ENCODE measurements at regions not wholly inside any gene's neighbourhood (a gene's known extent, or its start where the extent isn't known, plus 50 kb on each side); places are given as distances from the start of the nearest gene placed in this dataset.

GRCh38 chr7:131010029-131010716, 276.2 kb upstream of the KLF14 start:
- no peak for TF ChIP-seq CTCF (IDR thresholded peaks at IDR 0.05)

DNA sequence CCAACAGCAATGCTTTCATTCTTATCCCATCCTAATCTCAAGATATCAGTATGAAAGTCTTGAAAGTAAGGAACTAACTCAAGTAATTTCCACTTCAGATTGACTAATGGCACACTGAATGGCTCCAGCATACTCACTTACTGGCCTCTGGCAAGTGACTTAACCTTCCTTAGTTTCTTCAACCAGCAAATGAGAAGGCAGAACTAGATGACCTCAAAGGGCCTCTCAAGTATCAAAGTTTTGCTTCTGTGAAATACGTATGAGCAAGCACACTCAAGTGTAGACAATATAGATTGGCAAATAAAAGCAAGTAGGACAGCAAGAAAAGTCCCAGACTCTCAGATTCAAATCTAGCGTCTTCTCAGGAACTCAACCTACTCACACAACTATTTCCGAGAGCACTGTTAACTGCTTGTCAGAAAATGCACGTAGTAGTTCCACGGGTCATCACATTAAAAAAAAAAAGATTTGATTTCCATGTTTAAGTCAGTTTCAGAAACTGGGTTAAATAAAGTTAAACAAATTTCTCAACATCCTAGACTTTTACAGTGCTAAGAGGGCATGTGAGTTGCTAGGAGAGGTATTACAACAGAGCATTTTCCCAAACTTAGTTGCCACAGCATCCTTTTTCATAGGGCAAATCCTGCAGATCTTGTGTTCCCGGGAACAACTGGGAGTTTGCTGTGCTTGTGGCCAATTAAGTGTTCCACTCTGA, 276.9 kb upstream of the KLF14 start:
- TF ChIP-seq CTCF (IDR thresholded peaks at IDR 0.05) = no peak

DNA sequence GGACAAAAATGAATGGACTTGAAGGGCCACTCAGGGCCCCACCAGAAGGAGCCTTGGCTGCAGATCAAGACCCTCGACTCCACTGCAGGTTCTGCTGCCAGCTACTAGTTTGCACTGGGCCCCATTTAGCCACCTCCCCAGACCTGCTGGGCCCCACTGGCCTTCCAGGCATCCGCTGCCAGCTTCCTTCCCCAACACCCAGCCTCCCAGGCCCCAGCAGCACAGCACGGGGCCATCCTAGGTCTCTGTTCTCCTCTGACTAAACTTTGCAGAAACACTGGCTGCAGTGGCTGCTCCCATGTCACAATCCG, 277.4 kb upstream of the KLF14 start:
- TF ChIP-seq CTCF (IDR thresholded peaks at IDR 0.05) = no peak

- TF ChIP-seq CTCF (IDR thresholded peaks at IDR 0.05) = no peak
These were observed 278.0 kb upstream of the KLF14 start for GRCh38 chr7:131011976-131012375.

DNA sequence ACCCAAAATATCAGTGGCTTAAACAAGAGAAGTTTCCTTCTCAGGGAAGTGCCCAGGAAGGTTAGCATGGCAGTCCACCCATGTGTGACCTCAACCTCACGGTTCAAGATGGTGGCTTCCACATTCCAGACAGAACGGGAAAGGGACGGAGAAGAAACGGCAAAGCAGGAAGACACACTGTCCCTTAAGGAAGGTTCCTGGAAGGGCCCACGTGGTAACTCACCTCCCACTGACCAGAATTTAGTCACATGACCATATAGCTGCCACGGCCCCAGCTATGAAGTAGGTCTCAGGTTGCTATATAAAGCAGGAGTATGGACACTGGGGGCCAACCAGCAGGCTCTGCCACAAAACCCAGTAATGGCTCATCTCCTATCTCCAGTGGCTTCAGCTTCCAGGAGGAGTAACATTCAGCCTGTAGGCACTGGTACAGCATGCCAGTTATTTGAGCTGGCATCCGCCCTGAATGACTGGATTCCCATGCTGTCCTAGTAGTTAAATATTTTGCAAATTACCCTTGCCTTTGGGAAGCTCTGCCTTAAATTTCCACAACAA, 278.5 kb upstream of the KLF14 start:
- TF ChIP-seq CTCF (IDR thresholded peaks at IDR 0.05) = no peak

DNA sequence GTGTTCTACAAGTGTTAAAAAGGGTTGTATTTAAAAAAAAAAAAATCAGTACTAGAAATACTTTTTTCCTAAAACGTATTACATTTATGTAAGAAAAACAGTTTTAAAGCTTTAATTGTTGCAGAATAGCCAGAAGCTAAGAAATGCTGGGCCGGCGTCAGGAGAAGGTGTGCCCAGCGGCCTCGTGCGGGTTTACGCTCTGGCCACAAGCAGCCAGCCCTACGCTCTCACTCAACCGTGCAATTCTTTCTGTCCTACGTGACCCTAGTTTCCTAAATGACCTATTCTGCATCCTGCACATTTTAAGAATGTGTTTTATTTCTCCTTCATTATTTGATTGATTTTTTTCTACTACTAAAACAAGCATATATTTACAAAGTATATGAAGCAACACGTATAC, 279.7 kb upstream of the KLF14 start:
- no peak for TF ChIP-seq CTCF (IDR thresholded peaks at IDR 0.05)

GRCh38 chr7:131014906-131015656, 281.1 kb upstream of the KLF14 start:
- no peak for TF ChIP-seq CTCF (IDR thresholded peaks at IDR 0.05)

All from LNCAP (cell line).